Naive B cell (primary cell): ENCODE measurements at regions not wholly inside any gene's neighbourhood (a gene's known extent, or its start where the extent isn't known, plus 50 kb on each side); places are given as distances from the start of the nearest gene placed in this dataset.

Source experiments
- ATAC-seq, 2 donors: fragments of 150-1000 bp; cut with Tn5 transposase; 2 replicates each; pipeline ENCODE4 v1.10.0; 2021; ENCODE audit warnings: low read depth in 2 of 2, mild to moderate bottlenecking in 2 of 2, moderate library complexity in 2 of 2
- DNase-seq: peaks from one replicate; pipeline ENCODE4 v3.0.0; 2022
- H3K27ac Mint-ChIP-seq, 6 donors: one replicate each; pipeline ENCODE4 v1.8.0; 2020 to 2022; ENCODE audit warnings: mild to moderate bottlenecking in 6 of 6, mixed read lengths in 6 of 6, moderate library complexity in 5 of 6, inconsistent platforms in 2 of 6
- H3K27me3 Mint-ChIP-seq, 3 donors: one replicate each; pipeline ENCODE4 v1.8.0; 2021 to 2022; ENCODE audit warnings: mixed read lengths in 3 of 3, mild to moderate bottlenecking in 1 of 3
- H3K36me3 Mint-ChIP-seq, 2 donors: one replicate each; pipeline ENCODE4 v1.8.0; 2020 to 2022; ENCODE audit warnings: mixed read lengths in 2 of 2, inconsistent platforms in 1 of 2, mild to moderate bottlenecking in 1 of 2
- H3K4me1 Mint-ChIP-seq, 3 donors: one replicate each; pipeline ENCODE4 v1.8.0; 2020 to 2022; ENCODE audit warnings: mixed read lengths in 3 of 3, inconsistent platforms in 1 of 3, mild to moderate bottlenecking in 1 of 3, moderate library complexity in 1 of 3
- H3K4me3 Mint-ChIP-seq, 8 donors: one replicate each; pipeline ENCODE4 v1.8.0; 2020 to 2022; ENCODE audit warnings: mild to moderate bottlenecking in 8 of 8, mixed read lengths in 8 of 8, moderate library complexity in 8 of 8, inconsistent platforms in 2 of 8
- H3K9me3 Mint-ChIP-seq, 7 donors: one replicate each; pipeline ENCODE4 v1.8.0; 2020 to 2022; ENCODE audit warnings: mixed read lengths in 7 of 7, mild to moderate bottlenecking in 5 of 7, inconsistent platforms in 2 of 7, moderate library complexity in 1 of 7

GRCh38 chr1:235045921-235046601 is 82.6 kb downstream of the TOMM20 start:
- Mint-ChIP-seq H3K4me1 (peaks cover 11 to 19% (median 12%) of the 10 kb centered on the region in 3 donors), H3K27me3 (no peaks in the 10 kb centered on the region), H3K9me3 (no peaks in the 10 kb centered on the region), H3K27ac (peak overlapping the region in 3 of 6 donors; percentile 4 to 36 (median 26)), H3K36me3 (no peaks in the 10 kb centered on the region), H3K4me3 (no peak overlapping the region)
- DNase-seq = no peak
- ATAC-seq = no peak

GRCh38 chr1:235045034-235045690 is 83.5 kb downstream of the TOMM20 start:
- ATAC-seq (no peak), DNase-seq (no peak)
- H3K4me1 Mint-ChIP-seq = peaks cover 13 to 22% (median 16%) of the 10 kb centered on the region in 3 donors
- H3K27ac Mint-ChIP-seq = no peak overlapping the region
- peak overlapping the region in 1 of 8 donors; percentile 15 for H3K4me3 Mint-ChIP-seq
- H3K9me3 Mint-ChIP-seq = no peaks in the 10 kb centered on the region
- no peaks in the 10 kb centered on the region for H3K27me3 Mint-ChIP-seq
- H3K36me3 Mint-ChIP-seq = no peaks in the 10 kb centered on the region

GRCh38 chr1:235043234-235043633 is 85.4 kb downstream of the TOMM20 start:
- Mint-ChIP-seq H3K27me3 (no peaks in the 10 kb centered on the region), H3K36me3 (peaks cover 5 to 14% of the 10 kb centered on the region in 2 donors), H3K4me1 (peaks cover 12 to 16% (median 15%) of the 10 kb centered on the region in 3 donors), H3K9me3 (peaks cover 3 to 15% (median 11%) of the 10 kb centered on the region in 7 donors), H3K27ac (no peak overlapping the region), H3K4me3 (no peak overlapping the region)
- no peak for ATAC-seq
- DNase-seq = no peak

GRCh38 chr1:235038701-235039100 is 89.9 kb downstream of the TOMM20 start:
- H3K27me3 Mint-ChIP-seq = no peaks in the 10 kb centered on the region
- peaks cover 6 to 20% (median 14%) of the 10 kb centered on the region in 7 donors for H3K9me3 Mint-ChIP-seq
- H3K4me1 Mint-ChIP-seq = peaks cover 10 to 15% (median 10%) of the 10 kb centered on the region in 3 donors
- peak overlapping the region in 4 of 6 donors; percentile 43 to 80 (median 68) for H3K27ac Mint-ChIP-seq
- H3K4me3 Mint-ChIP-seq = peak overlapping the region in 1 of 8 donors; percentile 5
- H3K36me3 Mint-ChIP-seq = peaks cover 5 to 20% of the 10 kb centered on the region in 2 donors
- no peak for DNase-seq
- ATAC-seq = no peak

- peaks cover 5 to 20% of the 10 kb centered on the region in 2 donors for H3K36me3 Mint-ChIP-seq
- peaks cover 6 to 13% (median 8%) of the 10 kb centered on the region in 3 donors for H3K4me1 Mint-ChIP-seq
- DNase-seq (no peak), ATAC-seq (no peak)
- peaks cover 6 to 20% (median 14%) of the 10 kb centered on the region in 7 donors for H3K9me3 Mint-ChIP-seq
- H3K27me3 Mint-ChIP-seq = no peaks in the 10 kb centered on the region
- peak overlapping the region in 2 of 6 donors; percentile 43 to 84 for H3K27ac Mint-ChIP-seq
- no peak overlapping the region for H3K4me3 Mint-ChIP-seq
Measured at GRCh38 chr1:235035928-235036327, 92.7 kb downstream of the TOMM20 start.

GRCh38 chr1:235030919-235031596 is 97.6 kb downstream of the TOMM20 start:
- no peak overlapping the region for H3K27ac Mint-ChIP-seq
- H3K4me1 Mint-ChIP-seq = peaks cover 4 to 7% (median 7%) of the 10 kb centered on the region in 3 donors
- DNase-seq = no peak
- ATAC-seq = no peak
- H3K36me3 Mint-ChIP-seq = no peaks in the 10 kb centered on the region
- H3K4me3 Mint-ChIP-seq = peak overlapping the region in 1 of 8 donors; percentile 53
- H3K9me3 Mint-ChIP-seq = peaks cover 0 to 4% (median 0%) of the 10 kb centered on the region in 7 donors
- H3K27me3 Mint-ChIP-seq = no peaks in the 10 kb centered on the region

GRCh38 chr1:235027862-235028250 is 100.8 kb downstream of the TOMM20 start:
- Mint-ChIP-seq H3K4me1 (peaks cover 0 to 9% (median 7%) of the 10 kb centered on the region in 3 donors), H3K27me3 (no peaks in the 10 kb centered on the region), H3K27ac (no peak overlapping the region), H3K36me3 (no peaks in the 10 kb centered on the region), H3K4me3 (no peak overlapping the region), H3K9me3 (peaks cover 0 to 4% (median 0%) of the 10 kb centered on the region in 7 donors)
- no peak for ATAC-seq
- no peak for DNase-seq

GRCh38 chr1:235027076-235027861 is 101.4 kb downstream of the TOMM20 start:
- no peaks in the 10 kb centered on the region for H3K27me3 Mint-ChIP-seq
- ATAC-seq = no peak
- H3K9me3 Mint-ChIP-seq = peaks cover 0 to 4% (median 0%) of the 10 kb centered on the region in 7 donors
- H3K36me3 Mint-ChIP-seq = no peaks in the 10 kb centered on the region
- DNase-seq = no peak
- H3K4me3 Mint-ChIP-seq = no peak overlapping the region
- H3K4me1 Mint-ChIP-seq = peaks cover 4 to 11% (median 9%) of the 10 kb centered on the region in 3 donors
- H3K27ac Mint-ChIP-seq = peak overlapping the region in 3 of 6 donors; percentile 6 to 39 (median 8)

GRCh38 chr1:235025422-235025984 is 103.1 kb downstream of the TOMM20 start:
- no peak for ATAC-seq
- Mint-ChIP-seq H3K4me3 (no peak overlapping the region), H3K4me1 (peaks cover 5 to 15% (median 9%) of the 10 kb centered on the region in 3 donors), H3K27me3 (no peaks in the 10 kb centered on the region), H3K9me3 (peaks cover 0 to 4% (median 0%) of the 10 kb centered on the region in 7 donors), H3K36me3 (no peaks in the 10 kb centered on the region), H3K27ac (peak overlapping the region in 3 of 6 donors; percentile 58 to 79 (median 63))
- no peak for DNase-seq

GRCh38 chr1:235024711-235025421 is 103.8 kb downstream of the TOMM20 start:
- DNase-seq = no peak
- no peak for ATAC-seq
- peak overlapping the region in 3 of 6 donors; percentile 63 to 79 (median 70) for H3K27ac Mint-ChIP-seq
- peaks cover 0 to 4% (median 0%) of the 10 kb centered on the region in 7 donors for H3K9me3 Mint-ChIP-seq
- H3K4me1 Mint-ChIP-seq = peaks cover 5 to 15% (median 9%) of the 10 kb centered on the region in 3 donors
- H3K27me3 Mint-ChIP-seq = no peaks in the 10 kb centered on the region
- H3K4me3 Mint-ChIP-seq = peak overlapping the region in 1 of 8 donors; percentile 9
- H3K36me3 Mint-ChIP-seq = no peaks in the 10 kb centered on the region

- Mint-ChIP-seq H3K27me3 (no peaks in the 10 kb centered on the region), H3K36me3 (no peaks in the 10 kb centered on the region), H3K4me3 (no peak overlapping the region), H3K27ac (peak overlapping the region in 1 of 6 donors; percentile 59), H3K4me1 (peaks cover 5 to 21% (median 9%) of the 10 kb centered on the region in 3 donors), H3K9me3 (peaks cover 0 to 4% (median 0%) of the 10 kb centered on the region in 7 donors)
- no peak for ATAC-seq
- no peak for DNase-seq
Measured at GRCh38 chr1:235023711-235024439, 104.8 kb downstream of the TOMM20 start.
